ENCODE measurements at regions not wholly inside any gene's neighbourhood (a gene's known extent, or its start where the extent isn't known, plus 50 kb on each side); places are given as distances from the start of the nearest gene placed in this dataset.

GRCh38 chr6:63098789-63099188 lies 112.5 kb upstream of the FKBP1C start:
- DNase-seq (ENCODE audit: low spot score), result no peak
- in situ Hi-C loops (cut with MboI; ENCODE audit: low sequenced_read_pairs, unreplicated experiment), result no loop called here
- no peak for TF ChIP-seq CTCF (IDR thresholded peaks at IDR 0.05; ENCODE audit: borderline replicate concordance, control extremely low read depth, extremely low read depth, insufficient read depth, missing control alignments)

- in situ Hi-C loops (cut with MboI; ENCODE audit: low sequenced_read_pairs, unreplicated experiment), result no loop called here
- TF ChIP-seq CTCF (IDR thresholded peaks at IDR 0.05; ENCODE audit: borderline replicate concordance, control extremely low read depth, extremely low read depth, insufficient read depth, missing control alignments), result no peak
Measured at GRCh38 chr6:63099772-63100459, 111.4 kb upstream of the FKBP1C start.

GRCh38 chr6:63114610-63115211 lies 96.6 kb upstream of the FKBP1C start:
- DNase-seq (ENCODE audit: low spot score), result no peak
- in situ Hi-C loops (cut with MboI; ENCODE audit: low sequenced_read_pairs, unreplicated experiment), result no loop called here
- no peak for TF ChIP-seq CTCF (IDR thresholded peaks at IDR 0.05; ENCODE audit: borderline replicate concordance, control extremely low read depth, extremely low read depth, insufficient read depth, missing control alignments)

More at GRCh38 chr6:63099772-63100459, 111.4 kb upstream of the FKBP1C start:
- no peak for DNase-seq (ENCODE audit: low spot score)

- no peak for DNase-seq (ENCODE audit: low spot score)
- in situ Hi-C loops (cut with MboI; ENCODE audit: low sequenced_read_pairs, unreplicated experiment), result no loop called here
- TF ChIP-seq CTCF (IDR thresholded peaks at IDR 0.05; ENCODE audit: borderline replicate concordance, control extremely low read depth, extremely low read depth, insufficient read depth, missing control alignments), result no peak
Measured at GRCh38 chr6:63121166-63121565, 90.1 kb upstream of the FKBP1C start.

GRCh38 chr6:63140114-63140513 lies 71.2 kb upstream of the FKBP1C start:
- no peak for DNase-seq (ENCODE audit: low spot score)
- no peak for TF ChIP-seq CTCF (IDR thresholded peaks at IDR 0.05; ENCODE audit: borderline replicate concordance, control extremely low read depth, extremely low read depth, insufficient read depth, missing control alignments)
- in situ Hi-C loops (cut with MboI; ENCODE audit: low sequenced_read_pairs, unreplicated experiment), result no loop called here

- no peak for DNase-seq (ENCODE audit: low spot score)
- in situ Hi-C loops (cut with MboI; ENCODE audit: low sequenced_read_pairs, unreplicated experiment), result no loop called here
- no peak for TF ChIP-seq CTCF (IDR thresholded peaks at IDR 0.05; ENCODE audit: borderline replicate concordance, control extremely low read depth, extremely low read depth, insufficient read depth, missing control alignments)
Measured at GRCh38 chr6:63140692-63141318, 70.5 kb upstream of the FKBP1C start.
